SHP77 treated with DMSO at 0.1 percent for 48 hours (cell line): ENCODE measurements at regions not wholly inside any gene's neighbourhood (a gene's known extent, or its start where the extent isn't known, plus 50 kb on each side); places are given as distances from the start of the nearest gene placed in this dataset.

ENCODE experiments used
- DNase-seq: peaks from one replicate; lab custom pipeline; 2025; lab: John Stamatoyannopoulos, UW

DNA sequence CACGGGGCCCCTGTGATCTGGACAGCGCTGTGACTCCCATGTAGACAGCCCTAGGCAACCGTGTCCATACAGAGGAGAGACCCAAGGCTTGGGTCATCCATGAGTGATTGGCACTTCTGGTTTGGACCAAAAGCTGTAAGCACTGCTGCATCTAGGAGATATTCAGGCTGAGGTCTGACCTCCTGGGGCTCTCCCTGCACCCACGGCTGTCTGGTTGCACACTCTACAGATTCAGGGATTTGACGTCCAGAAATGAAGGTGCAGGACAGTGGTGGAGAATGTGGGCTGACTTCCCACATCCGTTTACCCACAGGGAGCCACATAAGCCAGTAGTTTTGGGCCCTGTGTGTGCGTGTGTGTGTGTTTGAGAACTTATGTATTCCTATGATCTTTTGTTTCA is 76.2 kb upstream of the ARHGEF7 start:
- DNase-seq: no peak

DNA sequence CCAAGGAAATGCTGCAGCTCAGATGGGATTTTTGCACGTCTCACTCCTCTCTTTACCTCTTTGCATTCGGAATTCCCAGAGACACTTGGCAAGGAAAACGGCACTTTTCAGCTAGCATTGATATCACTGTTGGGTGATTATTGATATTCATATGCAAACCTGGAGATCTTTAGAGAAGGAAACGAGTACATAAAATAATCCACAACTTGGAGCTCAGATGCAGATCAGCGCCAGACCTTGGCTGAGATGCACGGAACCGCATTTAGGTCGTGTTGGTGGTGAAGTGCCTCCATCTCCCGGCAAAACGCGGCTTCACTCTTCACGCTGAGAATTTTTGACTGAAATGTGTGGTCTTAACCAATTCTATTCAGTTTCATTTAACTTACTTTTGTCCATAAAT is 77.2 kb upstream of the ARHGEF7 start:
- no peak for DNase-seq

DNA sequence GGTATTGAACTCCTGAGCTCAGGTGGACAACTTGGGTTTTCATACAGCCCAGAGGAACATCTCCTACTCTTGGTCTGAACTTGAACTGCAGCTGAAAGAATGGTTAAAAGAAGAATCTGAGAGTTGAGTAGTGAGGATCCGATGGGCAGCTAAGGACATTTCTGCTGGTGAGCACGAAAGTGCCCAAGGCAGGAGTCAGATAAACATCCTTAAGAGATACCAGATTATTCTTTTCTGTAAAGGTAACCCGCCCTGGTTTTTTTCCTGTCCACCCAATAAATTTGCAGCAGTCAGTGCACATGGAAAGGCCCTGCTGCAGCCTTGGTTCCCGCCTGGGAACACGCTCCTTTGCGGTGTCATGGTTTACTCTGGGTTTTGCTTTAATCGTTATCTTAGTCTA is 78.4 kb upstream of the ARHGEF7 start:
- no peak for DNase-seq

DNA sequence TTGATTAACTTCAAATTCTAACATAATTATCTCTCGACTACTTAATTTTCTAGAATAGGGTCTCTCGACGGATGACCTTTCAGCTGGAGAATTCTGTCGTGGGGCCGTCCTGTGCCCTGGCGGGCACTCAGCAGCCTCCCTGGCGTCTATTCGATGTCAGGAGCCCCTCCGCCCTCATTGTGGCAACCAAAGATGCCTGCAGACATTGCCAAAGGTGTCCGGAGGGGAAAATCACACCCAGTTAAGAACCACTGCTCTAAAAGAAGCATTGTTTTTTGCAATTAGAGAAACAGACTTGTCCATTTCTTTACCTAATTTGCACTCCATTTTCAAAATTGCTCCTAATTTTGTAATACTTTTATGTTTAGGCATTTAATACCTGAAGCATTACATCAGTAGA is 79.2 kb upstream of the ARHGEF7 start:
- DNase-seq: no peak

DNA sequence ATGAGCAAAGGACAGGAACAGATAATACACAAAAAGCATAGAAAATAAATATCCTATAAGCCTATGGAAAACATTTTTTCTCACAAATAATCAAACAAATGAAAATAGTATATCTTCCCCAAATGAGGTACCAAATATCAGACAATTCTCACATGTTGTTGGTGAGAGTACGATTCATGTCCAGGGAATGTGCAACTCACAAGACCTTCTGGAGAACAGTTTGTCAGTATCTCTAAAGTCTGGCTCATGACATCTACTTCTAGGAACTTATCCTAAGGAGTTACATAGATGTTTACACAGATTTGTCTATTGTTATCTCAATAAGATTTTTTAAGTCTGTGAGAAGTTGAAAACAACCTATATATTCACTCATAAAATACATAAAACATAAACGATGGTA is 80.3 kb upstream of the ARHGEF7 start:
- no peak for DNase-seq

DNA sequence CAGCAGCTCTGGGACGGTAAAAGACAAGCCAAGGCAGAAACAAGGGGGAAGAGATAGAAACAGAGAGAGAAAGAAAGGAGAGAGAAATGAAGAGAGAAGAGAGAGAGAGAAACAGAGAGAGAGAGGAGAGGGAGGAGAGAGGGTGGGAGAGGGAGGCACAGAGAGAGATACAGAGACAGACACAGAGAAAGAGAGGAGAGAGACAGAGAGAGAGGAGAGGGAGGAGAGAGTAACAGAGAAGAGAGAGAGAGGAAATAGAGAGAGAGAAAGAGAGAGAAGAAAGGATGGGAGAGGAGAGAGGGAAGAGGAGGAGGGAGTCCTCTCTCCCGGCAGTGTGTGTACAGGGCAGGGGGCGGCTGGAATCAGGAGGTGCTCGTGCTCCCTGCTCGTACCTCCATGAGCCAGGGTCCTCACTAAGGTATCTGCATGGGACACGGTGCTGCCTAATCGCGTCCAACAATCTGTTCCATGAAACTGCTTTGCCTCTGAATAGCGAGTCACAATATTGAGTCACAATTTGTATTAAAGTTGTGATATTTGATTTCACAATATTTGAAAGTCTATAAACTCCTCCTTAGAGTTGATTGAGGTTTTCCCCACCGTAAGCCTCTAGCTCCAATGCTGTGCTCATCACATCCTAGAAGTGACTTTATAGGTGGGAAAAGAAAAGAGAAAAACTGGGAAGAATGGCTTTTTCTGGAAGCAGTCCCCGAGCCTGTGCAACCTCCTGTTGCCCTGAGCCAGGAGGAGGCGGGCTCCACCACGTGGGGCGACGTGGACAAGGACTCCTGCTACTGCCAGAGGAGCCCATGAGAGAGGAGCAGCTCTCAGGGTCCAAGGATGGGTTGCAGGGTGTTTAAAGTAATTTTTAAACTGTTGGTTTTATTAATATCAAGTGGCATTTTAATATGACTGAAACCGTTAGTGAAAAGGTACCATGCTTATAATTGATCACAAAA is 81.7 kb upstream of the ARHGEF7 start:
- no peak for DNase-seq

DNA sequence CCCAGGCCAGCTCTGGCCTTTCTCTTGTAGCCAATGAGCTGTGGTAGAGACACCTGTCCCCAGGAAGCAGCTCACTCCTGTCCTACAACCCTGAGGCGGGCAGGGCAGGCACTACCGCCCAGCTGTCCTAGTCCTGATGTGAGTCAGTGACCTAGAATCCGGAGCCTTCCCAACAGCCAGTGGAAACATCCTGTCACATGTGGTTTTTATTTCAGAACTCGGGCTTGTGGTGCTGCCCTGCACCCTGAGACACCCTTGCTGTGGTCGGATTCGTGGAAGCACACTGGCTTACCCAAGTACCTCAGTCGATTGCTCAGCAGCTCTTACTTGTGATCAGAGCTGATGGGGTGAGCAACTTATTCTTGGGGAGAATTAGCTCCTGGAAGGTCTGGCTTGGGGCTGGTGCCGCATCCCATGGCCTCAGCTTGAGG is 83.6 kb upstream of the ARHGEF7 start:
- DNase-seq: peak; percentile 43

DNA sequence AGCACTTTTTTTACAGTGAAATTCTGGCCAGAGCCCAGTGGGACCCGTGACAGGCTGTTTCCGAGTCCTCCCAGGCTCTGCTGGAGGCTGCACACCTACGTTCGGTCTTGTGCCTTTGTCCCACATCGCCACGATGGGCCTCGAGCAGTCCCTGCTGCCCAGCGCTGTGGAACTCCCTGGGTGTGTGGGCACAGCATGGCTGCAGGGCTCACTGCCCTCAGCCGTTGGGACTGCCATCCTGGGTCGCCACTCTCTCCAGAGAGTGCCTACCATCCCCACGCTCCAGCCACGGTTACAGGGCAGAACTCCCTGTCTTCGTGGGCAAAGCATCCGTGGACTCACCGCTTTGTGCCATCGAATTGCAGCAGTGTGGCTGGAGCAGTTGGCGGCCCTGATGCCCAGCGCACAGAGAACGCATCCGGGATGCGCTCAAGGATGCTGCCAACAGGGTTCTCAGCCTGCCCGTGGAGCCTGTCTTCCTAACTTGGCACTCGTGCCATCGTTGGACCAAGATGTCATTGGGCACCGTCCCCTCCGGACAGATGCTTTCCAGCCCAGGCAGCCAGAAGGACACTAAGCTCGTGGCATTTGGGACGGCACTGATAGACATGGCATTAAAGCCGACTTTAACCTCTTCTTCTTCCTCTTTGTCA is 85.0 kb upstream of the ARHGEF7 start:
- DNase-seq: no peak

DNA sequence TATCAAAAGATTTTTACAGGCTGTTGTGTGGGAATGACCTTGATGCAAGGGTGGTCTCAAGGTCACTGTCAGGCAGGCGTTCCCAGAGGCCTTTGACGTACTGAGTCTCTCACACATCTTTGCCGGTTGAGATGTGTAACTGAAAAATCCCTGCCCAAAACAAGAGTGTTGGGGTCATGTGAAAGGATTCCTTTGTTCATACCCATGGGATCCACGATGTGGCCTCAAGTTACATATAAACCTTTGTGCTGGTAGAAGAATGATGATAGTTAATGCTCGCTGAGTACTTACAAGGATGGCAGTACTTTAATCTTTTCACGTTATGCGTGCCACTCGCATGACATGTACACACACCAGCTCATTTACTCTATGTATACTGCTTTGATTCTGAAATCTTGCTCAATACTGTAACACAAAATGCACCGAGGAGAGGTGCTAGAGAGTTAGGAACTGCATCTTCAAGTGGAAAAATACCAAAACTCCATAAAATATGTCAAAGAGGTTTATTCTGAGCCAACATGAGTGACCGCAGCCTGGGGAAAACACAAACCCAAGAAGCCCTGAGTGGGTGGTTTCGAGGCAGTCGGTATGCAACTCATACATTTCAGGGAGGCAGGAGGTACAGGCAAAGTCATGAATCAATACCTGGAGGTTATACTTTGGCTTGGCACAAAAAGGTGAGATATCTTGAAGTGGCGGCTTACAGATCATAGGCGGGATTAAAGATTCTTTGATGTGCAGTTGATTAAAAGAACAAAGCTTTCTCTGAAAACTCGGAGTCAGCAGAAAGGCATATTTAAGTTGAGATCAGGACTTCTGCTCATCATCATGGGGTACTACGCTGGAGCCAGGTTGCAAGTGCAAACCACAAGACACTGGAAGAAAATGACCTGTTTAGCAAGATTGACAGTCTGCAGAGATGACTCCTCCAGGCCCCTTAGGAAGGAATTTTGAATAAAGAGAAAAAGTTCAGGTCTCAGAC is 87.4 kb upstream of the ARHGEF7 start:
- DNase-seq: no peak

DNA sequence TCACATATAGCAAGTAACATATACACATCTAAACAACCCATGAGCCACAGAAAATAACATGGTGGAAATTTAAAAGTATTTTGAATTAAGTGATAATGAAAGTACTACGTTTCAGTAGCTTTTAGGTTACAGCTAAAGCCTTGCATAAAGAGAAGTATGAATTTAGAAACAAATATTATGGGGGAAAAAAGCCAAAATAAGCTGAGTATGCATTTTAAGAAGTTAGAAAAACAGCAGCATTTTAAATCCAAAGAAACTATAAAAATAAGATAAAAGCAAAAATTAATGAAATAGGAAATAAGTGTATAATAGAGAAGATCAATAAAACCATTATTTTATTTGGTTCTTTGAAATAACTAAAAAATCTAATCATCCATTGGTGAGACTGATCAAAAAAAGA is 89.8 kb upstream of the ARHGEF7 start:
- DNase-seq: no peak

DNA sequence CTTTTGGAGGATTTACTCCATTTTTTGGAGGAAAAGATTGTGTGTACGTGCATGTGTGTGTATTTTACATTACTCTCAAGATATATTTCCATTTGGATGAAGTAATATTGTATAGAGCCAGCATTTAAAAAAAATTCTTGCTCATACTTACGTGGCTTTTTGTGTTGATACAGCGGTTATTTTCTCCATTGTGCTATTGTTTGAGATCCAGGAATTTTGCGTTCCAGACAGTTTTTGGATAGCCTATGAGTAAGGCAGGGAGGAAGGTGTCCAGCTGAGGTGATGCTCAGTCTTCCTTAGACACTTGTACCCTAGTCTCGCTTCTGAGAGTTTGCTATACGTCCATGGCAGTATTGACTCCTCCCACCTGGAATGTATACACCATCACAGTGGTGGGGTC is 92.2 kb upstream of the ARHGEF7 start:
- DNase-seq: no peak

DNA sequence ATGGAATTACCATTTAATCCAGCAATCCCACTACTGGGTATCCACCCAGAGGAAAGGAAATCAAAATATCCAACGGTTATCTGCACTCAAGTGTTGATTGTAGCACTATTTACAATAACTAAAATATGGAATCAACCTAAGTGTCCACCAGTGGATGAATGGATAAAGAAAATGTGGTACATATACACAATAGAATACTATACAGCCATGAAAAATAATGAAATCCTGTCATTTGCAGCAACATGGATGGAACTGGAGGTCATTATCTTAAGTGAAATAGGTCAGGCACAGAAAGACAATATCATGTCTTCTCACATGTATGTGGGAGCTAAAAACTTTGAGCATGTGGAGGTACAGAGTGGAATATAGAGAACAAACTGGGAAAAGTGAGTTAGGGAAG is 92.9 kb upstream of the ARHGEF7 start:
- no peak for DNase-seq

DNA sequence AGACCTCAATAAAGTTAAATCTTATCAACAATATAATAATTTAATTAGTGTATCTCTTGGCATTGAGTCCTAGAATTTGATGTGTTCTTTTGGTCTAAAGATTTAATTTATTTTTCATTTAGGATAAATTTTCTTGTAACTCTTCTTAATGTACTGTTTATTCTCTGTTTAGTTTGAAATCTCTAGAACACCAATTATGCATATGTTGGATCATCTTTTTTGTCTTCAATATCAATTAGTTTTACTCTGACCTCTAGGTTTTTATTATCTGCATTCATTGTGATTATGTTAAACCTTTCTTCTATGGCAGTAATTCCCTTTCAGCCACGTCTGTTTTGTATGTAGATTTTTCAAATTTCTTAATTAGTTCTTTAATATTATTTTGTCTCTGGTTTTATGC is 93.8 kb upstream of the ARHGEF7 start:
- no peak for DNase-seq

DNA sequence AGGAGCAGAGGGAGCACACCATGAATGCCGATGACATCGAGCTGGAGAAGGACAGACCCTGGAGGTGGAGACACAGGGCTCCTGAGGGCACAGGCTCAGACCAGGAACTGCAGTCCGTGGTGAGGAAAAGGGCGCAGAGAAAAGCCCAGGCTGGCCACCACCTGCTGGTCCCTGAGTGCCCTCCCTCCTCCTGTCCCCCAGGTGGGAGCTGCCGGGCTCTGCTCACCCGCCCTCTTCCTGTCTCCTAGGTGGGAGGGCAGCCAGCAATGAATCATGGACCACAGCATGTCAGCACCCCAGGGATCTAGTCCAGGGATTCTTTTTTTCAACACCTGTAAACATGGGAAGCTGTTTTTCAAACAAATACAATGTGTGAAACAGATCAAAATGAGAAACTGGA is 94.6 kb upstream of the ARHGEF7 start:
- DNase-seq: no peak

DNA sequence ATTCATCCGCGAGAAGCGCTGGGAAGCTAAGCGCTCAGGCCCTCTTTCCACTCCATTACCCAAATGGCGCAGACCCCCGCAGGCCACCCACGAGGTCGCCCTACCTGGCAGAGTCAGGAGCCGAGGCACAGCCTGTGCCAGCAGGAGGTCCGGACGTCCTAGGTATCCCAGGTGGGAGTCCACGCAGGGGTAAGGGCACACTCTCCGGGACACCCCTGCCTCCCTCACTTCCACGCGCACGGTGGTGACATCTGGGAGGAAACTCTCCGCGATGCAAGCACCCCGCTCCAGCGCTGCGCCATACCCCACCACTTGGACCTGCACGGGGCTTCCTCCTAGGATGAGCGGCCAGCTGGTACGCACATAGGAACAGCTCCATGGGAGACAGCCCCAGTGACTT is 95.1 kb upstream of the ARHGEF7 start:
- DNase-seq: no peak

DNA sequence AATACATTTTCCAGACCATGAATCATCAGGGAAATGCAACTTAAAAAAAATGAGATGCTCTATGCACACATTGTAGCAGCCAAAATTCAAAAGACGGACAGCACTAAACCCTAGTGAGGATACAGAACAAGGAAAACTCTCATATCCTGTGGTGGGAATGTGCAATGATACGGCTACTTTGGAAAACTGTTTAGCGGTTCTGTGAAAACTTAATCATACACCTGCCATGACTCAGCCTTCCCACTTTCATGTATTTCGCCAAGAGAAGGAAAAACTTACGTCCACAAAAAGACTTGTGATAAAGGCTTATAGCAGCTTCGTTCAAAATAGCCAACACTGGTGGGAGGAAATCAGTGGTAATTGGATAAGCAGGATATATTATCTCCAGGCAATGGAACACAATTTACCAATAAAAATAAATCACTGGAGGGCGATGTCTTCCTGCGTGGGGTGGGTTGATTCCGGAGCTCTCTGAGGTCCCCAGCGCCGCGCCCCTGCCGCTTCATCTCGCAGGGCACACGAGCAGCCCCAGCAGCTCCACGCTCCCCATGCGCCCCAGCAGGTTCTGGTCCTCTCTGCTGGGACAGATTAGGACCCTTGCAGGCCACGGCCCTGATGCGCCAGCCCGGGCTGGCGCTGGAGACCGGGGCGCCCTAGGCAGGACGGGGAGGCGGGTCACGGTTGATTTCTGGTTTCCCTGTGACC is 97.2 kb upstream of the ARHGEF7 start:
- no peak for DNase-seq

DNA sequence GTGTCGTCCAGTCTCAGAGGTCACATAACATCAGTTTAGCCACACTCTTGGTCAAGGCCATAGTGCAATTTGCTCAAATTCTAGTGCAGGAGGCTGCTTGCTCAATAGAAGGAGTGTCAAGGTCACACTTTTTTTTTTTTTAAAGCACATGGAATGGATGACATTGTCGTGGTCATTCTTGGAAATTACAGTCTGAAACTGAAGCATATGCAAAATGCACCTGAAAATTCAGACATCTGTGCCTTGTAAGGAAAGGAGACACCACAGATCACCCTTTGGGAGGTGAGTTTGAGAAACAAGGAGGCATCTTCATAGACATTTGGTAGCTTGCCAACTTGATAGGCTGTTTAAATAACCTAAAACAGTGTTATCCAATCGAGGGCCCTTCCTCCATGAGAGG is 98.3 kb upstream of the ANKRD10 start:
- DNase-seq: no peak

DNA sequence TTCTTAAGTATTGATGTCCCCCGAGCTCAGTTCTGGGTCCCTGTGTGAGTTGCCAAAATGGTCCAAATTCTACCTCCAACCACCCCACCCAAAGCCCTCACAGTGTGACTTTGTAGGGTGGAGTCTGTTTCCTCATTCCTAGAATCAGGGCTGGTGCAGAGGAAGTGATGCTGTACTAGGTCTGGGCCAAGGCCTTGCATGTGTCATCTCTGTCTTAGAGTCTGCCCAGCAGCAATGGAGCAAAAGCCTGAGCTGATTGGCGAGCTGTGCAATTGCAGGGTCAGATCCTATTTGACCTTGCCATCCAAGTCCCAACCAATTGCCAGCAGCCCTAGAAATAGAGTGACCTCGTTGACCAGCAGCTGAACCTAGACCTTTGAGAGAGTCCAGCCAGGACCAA is 97.0 kb upstream of the ANKRD10 start:
- DNase-seq: no peak

DNA sequence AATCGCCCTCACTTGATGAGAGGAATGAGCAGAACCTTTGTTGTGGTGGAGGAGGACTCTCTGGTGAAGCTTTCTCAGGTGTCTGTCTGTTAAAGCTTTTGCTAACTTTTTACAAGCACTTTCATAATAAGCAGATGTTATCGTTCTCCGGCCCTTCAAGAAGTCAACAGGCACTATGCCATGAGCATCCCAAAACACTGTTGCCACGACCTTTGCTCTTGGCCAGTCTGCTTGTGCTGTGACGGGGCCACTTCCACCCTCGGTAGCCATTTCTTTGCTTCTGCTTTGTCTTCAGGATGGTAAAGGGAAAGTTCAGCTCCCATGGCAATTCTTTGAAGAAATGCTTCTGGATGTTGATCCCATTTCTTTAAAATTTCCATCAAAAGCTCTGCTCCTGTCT is 93.5 kb upstream of the ANKRD10 start:
- no peak for DNase-seq

DNA sequence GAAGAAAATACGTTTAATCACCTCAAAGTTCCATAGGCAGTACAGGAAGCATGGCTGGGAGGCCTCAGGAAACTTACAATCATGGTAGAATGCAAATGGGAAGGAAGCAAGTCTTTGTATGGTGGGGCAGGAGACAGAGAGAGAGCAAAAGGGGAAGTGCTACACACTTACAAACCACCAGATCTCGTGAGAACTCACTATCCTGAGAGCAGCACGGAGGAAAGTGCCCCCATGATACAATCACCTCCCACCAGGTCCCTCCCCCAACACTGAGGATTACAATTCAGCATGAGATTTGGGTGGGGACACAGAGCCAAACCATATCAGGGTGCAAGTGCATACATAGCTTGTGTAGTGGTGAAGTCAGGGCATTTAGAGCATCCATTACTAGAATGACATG is 92.3 kb upstream of the ANKRD10 start:
- no peak for DNase-seq

DNA sequence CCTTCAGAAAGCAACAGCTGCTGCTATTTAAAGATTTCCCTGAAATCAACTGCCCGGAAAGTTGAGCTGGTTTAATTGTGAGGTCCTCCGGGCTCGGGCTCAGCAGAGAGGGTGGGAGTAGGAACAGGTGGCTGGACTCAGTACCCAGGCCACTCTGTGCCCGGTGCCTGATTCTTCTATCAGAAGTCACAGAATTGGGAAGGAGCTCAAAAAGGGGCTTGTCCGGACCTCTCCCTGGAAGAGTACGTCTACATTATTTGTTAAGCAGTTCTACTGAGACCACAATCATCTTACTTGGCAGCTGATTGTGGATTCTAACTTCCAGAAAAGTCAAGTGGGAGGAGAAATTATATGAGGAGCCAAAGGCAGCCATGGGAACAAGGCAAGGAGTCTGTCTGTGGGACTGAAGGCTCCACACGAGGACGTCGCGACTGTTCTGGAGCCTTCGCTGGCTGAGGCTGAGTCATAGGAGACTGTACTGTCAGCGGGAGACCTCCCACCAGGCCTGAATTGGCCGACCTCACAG is 91.7 kb upstream of the ANKRD10 start:
- peak; percentile 68 for DNase-seq
